RKO (cell line): ENCODE measurements at regions not wholly inside any gene's neighbourhood (a gene's known extent, or its start where the extent isn't known, plus 50 kb on each side); places are given as distances from the start of the nearest gene placed in this dataset.
"Not testable (repeated sequence)": the region's sequence is repeated elsewhere in the genome, so short reads cannot be mapped to it uniquely, and the experiment has no call there.

ENCODE experiments used
- DNase-seq: peaks from one replicate; pipeline ENCODE4 v3.0.0-alpha.2; 2016; ENCODE audit warnings: low spot score

GRCh38 chr4:29307755-29308154 is 1412.4 kb upstream of the PCDH7 start:
- DNase-seq, result no peak

GRCh38 chr4:29309050-29309449 is 1411.1 kb upstream of the PCDH7 start:
- peak; percentile 74 for DNase-seq

- DNase-seq, result no peak
Measured at GRCh38 chr4:29310252-29310651, 1409.9 kb upstream of the PCDH7 start.

GRCh38 chr4:29311247-29311646 is 1408.9 kb upstream of the PCDH7 start:
- DNase-seq, result no peak

GRCh38 chr4:29319663-29320340 is 1400.4 kb upstream of the PCDH7 start:
- DNase-seq, result no peak

- no peak for DNase-seq
Measured at GRCh38 chr4:29320947-29321620, 1399.1 kb upstream of the PCDH7 start.

- no peak for DNase-seq
Measured at GRCh38 chr4:29326004-29326403, 1394.2 kb upstream of the PCDH7 start.

- peak; percentile 14 for DNase-seq
Measured at GRCh38 chr4:29326816-29327215, 1393.4 kb upstream of the PCDH7 start.

- no peak for DNase-seq
Measured at GRCh38 chr4:29336861-29337260, 1383.3 kb upstream of the PCDH7 start.

GRCh38 chr4:29372971-29373370 is 1347.2 kb upstream of the PCDH7 start:
- DNase-seq, result no peak

- no peak for DNase-seq
Measured at GRCh38 chr4:29375716-29376115, 1344.5 kb upstream of the PCDH7 start.

- DNase-seq, result not testable (repeated sequence)
Measured at GRCh38 chr4:29378237-29378636, 1341.9 kb upstream of the PCDH7 start.

- DNase-seq, result no peak
Measured at GRCh38 chr4:29390921-29391320, 1329.2 kb upstream of the PCDH7 start.

- DNase-seq, result no peak
Measured at GRCh38 chr4:29405116-29405515, 1315.1 kb upstream of the PCDH7 start.

- no peak for DNase-seq
Measured at GRCh38 chr4:29415771-29416170, 1304.4 kb upstream of the PCDH7 start.

- peak; percentile 89 for DNase-seq
Measured at GRCh38 chr4:29423836-29424721, 1296.1 kb upstream of the PCDH7 start.

- no peak for DNase-seq
Measured at GRCh38 chr4:29453303-29453820, 1266.8 kb upstream of the PCDH7 start.

- no peak for DNase-seq
Measured at GRCh38 chr4:29459926-29460325, 1260.2 kb upstream of the PCDH7 start.

- no peak for DNase-seq
Measured at GRCh38 chr4:29467044-29467717, 1253.0 kb upstream of the PCDH7 start.
